DMS114 treated with DMSO at 0.1 percent for 48 hours (cell line): ENCODE measurements at regions not wholly inside any gene's neighbourhood (a gene's known extent, or its start where the extent isn't known, plus 50 kb on each side); places are given as distances from the start of the nearest gene placed in this dataset.

Experiments
- DNase-seq: peaks from one replicate; lab custom pipeline; 2025; ENCODE audit not compliant: unreplicated experiment; lab: John Stamatoyannopoulos, UW

DNA sequence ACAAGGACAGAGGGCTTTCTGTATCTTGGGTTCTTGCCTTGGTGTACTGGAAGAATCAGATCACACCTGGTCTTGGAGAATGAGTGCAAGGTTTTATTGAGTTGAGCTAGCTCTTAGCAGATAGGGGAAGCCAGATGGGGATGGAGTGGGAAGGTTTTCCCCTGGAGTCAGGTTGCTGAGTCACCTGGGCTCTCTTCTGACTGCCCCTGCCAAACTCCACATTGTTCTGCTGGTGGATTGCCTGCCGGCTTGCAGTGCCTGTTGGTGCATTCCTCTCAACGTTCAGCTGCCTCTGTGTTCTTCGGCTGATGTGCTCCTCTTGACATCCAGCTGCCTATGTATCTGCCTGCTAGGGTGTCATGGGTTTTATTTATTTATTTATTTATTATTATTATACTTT, 1431.1 kb downstream of the CDH8 start:
- no peak for DNase-seq

DNA sequence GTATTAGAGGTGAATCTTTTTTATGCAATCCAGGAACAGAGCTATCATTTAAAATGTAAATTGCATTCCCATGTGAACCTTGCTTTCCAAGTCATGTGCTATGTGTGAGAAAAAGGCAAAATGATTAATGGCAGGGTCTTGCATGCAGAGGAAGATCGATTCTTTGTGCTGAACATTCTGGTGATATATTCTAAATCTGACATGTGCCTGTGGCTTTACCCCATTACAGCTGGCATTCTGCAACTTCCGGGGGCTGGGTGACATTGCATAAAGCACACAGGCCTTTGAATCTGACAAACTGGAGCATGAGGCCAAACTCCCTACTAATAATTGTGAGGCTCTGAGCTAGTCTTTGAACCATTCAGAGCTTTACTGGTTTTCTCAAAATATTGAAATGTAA, 1449.7 kb downstream of the CDH8 start:
- no peak for DNase-seq

DNA sequence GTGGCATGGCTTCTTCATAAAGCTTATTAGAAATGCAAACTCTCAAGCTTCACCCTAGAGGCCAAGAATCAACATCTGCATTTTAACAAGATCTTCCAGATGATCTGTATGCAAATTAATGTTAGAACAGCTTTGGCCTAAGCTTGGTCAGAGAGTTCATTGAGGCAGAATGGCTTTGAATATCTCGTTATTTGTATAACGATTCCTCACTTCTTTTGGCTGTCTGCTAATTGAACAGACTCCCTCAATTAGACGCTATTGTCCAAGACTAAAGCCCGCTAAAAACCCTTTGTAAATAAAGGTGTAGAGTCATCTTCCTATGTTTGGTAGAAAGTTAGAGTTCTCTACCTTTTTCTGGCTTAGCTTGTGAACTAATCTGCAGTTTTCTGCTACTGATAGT, 1453.7 kb downstream of the CDH8 start:
- DNase-seq: no peak

DNA sequence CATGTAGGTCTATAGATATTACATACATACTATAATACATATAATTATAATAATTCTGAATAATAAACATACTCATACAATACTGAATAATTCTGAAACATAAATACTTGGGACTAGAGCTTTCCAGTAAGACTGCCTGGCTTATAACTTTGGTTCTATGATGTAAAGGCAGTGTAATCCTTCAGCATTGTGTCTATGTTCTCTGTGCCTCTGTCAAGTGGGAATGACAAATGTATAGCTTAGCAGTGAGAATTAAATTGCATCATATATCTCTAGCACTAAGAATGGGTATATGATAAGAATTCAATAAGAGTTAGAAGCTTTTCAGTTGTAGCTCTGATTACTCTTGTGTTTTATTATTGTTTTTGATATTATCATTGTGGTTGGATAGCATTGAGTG, 1469.3 kb downstream of the CDH8 start:
- DNase-seq: no peak

DNA sequence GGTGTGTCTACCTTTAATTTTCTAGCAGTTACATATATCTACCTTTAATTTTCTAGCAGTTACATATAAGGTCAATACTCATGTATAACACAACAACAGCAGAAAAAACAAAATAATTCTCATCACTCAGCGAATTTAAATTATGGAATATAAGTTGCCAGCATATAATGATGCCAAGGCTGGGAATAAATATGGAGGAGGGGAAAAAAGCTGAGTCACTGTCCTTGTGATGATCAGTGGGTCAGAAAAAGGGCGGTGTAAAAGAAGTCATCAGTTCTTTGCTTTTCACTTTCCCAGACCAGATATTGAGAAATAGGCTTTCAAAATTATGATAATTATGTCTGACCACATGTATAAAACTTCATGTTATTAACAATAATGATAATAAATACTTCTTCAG, 1471.7 kb downstream of the CDH8 start:
- no peak for DNase-seq

DNA sequence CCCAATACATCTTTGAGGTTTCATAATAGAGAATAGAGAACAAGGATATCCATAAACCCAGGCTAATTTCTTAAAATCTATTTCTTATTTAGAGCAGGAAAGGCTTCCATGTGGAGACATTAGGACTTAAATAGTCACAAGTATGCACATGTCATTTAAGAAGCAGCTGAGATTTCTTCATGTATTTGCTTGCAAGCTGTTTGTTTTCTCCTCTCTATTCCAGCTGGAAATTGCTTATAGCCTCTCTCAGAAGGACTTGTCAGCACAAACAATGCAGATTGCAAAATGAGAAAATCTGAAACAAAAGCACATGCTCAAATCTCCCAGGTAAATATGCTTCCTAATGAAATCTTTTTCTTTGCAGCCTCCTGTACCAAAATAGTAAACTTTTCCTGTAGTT, 1473.1 kb downstream of the CDH8 start:
- DNase-seq: no peak

DNA sequence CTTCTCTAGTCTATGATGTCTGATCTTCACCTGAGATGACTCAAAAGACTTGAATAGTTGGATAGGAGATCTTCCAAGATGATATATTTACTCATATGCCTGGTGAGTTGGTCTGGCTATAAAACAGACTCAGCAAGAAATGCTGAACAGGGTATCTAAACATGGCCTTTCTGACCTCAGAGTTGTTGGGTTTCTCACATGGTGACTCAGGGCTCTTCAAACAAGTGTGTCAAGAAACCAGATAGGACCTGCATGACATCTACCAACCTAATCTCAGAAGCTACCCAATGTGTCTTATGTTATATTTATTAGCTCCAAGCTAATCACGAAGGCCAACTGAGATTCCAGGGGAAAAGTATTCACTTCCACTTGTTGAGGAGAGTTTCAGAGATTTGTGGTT, 1477.3 kb downstream of the CDH8 start:
- DNase-seq: no peak

DNA sequence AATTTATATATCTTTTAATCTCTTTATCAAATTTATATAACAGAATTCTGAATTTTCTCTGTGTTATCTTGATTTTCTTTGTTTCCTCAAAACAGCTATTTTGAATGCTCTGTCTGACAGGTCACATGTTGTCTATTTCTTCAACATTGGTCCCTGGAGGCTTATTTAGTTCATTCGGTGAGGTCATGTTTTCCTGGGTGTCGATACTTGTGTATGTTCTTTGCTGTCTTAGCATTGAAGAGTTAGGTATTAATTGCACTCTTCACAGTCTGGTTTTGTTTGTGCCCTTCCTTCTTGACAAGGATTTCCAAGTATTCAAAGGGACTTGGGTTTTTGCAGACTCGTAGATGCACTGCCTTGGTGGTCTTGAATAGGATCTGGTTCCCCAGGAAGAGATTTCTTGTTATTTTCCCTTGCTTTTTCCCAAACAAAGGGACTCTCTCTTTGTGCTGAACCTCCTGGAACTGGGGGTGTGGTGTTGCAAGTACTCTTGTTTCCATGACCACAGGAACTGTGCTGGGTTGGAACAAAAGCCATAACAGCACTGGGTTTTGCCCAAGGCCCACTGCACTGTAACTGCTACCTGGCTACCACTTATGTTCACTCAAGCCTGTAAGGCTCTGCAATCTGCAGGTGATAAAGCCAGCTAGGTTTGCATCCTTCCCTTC, 1483.0 kb downstream of the CDH8 start:
- DNase-seq: no peak

DNA sequence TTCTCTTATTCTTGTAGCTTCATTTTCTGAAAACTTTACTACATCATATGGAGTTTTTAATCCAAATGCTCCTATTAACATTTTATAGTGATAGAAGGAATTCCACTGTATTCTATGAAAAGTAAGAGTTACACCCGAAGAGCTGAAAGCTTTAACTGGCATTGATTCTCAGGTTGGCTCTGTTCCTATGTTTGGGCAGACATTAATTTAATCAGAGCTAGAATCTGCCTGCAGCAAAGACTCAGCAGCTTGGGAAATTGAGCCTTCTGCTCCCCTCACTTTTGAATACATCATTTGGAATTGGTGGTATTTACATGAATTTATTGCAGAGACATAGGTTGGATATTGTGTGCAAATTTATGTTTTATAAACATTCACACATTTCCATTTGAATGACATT, 1494.7 kb downstream of the CDH8 start:
- DNase-seq: no peak

DNA sequence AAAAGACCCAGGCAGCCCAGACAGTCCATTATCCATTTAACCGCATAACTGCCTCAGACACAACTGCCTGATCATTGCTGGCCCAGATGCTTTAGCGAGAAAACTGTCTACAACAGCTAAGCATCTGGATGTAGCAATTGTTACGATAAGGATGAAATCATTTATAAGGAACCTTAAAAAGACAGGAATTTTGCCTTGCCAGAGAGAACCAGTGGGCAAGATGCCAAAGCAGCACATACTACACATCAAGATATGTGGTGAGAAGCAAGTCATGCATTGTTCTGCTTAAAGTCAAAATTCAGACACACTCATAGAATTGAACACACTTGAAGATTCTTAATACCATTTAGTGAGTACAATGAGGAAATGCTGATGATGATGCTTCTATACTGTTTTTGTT, 1525.3 kb downstream of the CDH8 start:
- no peak for DNase-seq

DNA sequence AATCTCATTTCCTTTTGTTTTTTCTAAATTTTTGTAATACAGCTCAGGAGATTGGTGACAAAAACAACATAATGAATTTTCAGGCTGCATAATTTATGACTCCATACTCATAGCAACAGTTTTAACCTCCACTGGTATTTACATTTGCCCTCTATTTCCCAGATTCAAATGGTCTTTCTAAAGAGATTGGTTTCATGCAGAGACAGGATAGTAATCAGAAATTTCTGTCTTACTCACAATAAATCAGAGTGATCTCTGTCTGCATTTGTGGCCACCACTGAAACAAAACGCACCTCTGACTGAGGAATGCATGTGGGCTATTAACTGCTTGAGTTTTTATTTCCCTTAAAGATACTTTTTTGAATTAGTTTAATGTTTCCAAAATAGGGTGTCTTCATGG, 1526.0 kb downstream of the CDH8 start:
- DNase-seq: no peak

DNA sequence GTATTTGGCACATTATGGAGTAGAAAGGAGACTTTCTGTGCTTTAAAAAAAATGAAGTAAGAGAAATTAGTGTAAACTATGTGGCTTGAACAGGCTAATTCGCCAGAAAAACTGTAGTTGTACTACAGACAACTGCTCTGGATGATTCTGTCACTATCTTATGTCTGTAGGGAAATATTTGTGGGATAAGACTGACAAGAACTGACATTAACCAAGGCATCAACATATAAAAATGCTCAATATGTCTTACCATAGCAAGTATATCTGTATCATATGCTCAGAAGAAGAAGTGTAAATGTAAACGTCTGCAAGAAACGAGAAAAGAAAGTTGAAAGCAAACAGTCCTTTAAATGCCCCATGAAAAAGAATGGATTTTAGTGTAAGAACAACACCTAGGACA, 1545.0 kb downstream of the CDH8 start:
- DNase-seq: no peak

DNA sequence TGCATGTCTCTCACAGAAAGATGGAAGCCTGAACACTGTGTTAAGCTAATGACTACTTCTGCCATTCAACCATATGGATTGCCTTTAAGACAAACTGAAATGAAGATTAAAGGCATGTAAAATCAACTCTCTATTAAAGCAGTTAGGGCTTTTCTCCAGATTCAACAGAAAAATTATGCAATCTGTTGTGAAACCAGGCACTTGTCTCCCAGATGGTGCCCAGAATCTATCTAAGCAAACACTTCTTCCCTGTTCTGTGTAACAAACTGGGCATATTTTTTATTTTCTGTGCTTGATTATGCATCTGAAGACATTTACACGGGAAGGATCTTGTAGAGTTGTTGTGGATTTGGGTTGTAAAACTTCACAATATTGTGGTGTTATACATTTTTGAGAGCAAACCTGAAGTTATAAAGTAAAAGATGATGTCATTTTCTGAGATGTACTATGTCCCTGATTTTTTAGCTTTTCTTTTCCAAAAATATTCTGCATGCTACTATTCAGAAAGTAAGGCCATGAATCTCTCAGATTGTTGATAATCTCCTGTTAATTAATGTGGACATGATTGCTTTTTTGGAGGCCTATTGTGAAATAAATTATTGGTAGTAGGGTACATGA, 1550.3 kb downstream of the CDH8 start:
- no peak for DNase-seq

DNA sequence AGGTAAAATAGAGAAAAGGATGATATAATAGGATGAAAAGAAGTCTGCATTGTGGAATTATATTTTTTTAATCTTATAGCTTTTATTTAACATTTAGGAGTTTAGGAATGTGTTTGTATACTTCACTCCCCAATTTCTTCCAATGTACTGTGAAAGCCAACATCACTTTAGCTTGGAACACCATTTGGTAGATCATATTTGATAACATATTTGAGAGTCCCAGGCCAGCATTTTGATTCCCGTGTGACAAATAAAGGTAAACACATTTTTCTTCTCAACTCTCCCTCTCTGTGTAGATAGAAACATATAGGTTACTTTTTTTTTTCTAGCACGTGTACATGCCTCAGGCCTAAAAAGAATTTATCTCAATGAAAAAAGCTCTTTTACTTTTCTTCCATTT, 1551.3 kb downstream of the CDH8 start:
- DNase-seq: no peak

DNA sequence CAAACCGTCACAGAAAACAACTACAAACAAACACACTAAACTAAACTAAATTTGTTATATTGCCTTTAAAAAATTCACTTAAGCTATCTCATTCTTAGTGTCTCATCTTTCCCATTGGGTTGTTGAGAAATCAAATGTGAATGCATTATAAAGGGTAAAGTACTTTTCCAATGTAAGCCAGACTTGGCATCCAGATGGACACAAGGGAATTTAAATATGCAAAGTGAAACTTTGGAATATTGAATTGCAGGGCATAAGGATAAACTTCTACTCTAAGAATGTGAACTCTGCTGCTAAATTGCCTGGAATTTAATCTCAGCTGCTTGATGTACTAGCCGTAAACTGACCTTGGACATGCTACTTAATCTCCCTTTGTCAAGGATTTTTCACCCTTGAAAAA, 1554.6 kb downstream of the CDH8 start:
- DNase-seq: no peak

DNA sequence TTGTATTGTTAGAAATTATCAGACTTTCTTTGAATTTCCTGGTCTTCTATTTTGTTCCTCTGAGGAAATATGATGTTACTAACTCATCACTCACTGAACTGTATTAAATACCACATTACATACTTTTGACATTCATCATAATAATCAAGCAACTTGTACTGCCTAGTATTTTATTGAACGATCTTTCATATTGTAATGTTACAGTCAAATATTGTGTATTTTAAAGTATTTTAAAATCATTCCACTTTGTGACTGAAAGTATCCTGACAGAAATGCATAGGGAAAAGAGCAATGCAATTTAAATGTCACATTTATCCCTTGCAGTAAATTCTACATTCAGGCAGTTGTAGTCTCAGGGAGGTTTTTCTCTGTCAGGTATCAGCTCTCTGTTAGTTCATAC, 1557.4 kb downstream of the CDH8 start:
- DNase-seq: no peak

DNA sequence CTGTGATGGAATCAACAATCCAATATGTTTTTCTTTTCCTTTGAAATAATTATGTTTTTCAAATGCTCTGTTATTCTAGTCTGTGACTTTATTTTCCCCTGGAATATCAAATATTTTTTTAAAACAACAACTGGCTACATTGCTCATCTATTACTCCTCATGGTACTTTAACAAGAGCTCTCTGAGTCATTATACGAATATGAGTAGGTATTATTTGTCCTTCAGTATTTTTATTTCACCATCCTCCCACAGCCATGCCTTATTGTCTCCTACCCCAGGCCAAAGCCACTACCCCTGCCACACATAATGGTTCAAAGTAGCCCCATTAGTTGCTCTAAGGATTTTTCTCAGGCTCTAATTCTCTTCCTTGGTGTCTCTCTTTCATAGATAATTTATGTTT, 1572.3 kb downstream of the CDH8 start:
- DNase-seq: no peak

DNA sequence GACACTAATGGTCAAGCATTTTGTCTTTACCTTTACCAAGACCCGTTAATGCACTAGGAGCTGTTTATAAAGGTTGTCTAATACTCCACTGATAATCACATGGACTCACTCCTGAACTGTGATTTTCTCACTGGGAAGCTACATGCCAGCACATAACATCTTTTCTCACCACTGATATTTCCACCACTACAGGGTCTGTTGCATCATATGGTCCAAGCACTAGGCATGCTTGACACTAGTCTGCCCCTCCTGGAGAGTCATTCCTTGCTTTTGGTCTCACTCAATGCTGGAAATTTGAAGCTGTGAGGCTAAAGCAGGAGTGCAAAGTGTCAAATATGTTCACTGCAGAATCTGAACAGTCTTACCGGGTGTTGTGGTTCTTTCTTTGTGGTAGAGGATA, 1576.8 kb downstream of the CDH8 start:
- no peak for DNase-seq

DNA sequence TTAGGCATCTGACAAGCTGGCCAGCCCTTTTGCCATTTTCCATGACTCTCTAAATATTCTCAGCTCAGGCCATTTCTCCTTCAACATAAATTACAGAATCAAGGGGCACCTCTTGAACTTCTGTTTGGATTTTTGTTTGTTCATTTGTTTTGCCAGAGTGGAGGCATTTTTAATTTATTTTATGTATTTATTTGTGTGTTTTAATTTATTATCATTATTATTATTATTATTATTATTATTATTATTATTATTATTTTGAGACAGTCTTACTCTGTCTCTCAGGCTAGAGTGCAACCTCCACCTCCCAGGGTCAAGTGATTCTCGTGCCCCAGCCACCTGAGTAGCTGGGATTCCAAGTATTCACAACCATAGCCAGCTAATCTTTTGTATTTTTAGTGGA, 1578.0 kb downstream of the CDH8 start:
- DNase-seq: no peak

DNA sequence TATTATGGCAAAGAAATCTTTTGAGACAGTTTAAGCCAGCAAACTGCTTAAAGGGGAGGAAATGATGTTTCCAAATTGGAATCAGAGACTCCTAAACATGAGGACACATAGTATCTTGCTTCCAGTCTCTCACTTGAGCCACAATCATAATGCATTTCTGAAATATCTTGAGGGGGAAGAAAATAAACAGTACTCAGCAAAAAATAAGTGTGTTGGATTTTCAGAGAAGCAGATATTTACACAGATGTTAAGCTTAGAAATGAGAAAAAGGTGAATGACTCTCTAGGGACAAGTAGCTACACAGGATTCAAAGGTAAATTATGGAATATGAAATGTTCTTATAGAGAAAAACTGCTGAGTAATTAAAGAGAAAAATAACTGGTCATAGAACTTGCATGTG, 1583.6 kb downstream of the CDH8 start:
- DNase-seq: no peak

DNA sequence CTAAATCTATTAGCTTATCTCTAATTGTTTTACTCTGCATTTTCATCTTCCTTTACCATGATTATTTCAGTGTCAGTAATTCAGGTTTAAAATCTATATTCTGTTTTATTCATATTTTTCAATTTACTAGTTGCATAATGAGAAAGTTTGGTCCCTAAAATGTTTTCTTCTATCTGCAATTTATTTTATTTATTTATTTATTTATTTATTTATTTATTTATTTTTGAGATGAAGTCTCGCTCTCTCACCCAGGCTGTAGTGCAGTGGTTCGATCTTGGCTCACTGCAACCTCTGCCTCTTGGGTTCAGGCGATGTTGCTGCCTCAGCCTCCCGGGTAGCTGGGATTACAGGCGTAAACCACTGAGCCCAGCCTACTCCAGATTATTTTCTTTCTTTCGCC, 1597.3 kb downstream of the CDH8 start:
- DNase-seq: no peak

DNA sequence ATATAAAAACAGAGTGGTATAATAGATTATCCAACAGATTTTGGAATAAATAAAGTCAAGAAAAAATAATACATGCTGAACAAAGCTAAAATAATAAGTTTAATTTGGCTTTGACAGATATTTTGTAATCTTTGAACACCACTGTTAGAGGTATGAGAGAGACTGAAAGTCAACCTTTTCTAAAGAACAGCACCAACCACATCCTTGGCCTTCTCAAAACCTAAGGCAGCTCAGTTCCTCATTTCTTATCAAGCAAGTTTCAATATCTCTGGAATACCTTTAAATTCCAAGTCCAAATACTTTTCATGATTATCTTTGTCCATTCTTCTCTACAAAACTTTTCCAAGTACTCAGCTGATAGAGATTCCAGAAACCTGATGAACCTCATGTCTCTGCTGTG, 1603.8 kb downstream of the CDH8 start:
- no peak for DNase-seq

DNA sequence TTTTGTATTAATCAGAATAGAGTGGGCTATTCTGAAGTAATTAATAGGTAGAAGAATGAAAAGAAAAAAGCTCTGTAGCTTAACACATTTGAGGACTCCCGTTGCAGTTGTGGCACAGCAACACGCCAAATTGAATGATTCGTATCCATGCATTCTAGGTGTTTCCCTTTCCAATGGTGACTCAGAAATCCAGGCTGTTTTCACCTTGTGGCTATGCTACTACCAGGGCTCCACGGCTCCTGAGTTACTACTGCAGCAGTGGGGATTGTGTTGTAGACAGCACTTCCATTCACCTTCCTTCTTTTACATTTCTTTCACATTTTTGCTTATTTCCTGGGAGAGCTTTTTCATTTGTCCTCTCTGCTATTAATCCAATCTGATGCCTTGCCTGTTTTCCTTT, 1616.4 kb downstream of the CDH8 start:
- no peak for DNase-seq
